OCI-LY7 (cell line): ENCODE measurements at regions not wholly inside any gene's neighbourhood (a gene's known extent, or its start where the extent isn't known, plus 50 kb on each side); places are given as distances from the start of the nearest gene placed in this dataset. TPM values are rescaled to one million over a fixed set of nuclear protein-coding genes. Genes with fewer than 3 reads are reported as not detected.

Experiments used
- small RNA-seq: library from RNA; depleted of rRNA; stranded (forward); fragments of <200 nt; gene quantifications from one replicate; pipeline ENCODE3, GENCODE V24; 2014

Small RNA genes in the stretch of these regions (small RNA-seq; reads per million reads assigned to genes)
- not detected for gene RNU6-1051P
